OCI-LY3 (cell line): ENCODE measurements at regions not wholly inside any gene's neighbourhood (a gene's known extent, or its start where the extent isn't known, plus 50 kb on each side); places are given as distances from the start of the nearest gene placed in this dataset.
A peak's percentile ranks its signal among the peaks of the same experiment; 100 is the strongest.

Experiments used
- H2AFZ ChIP-seq: fragments of 200-600, 300-600 bp; shearing (Covaris generic); 2 replicates; pipeline ENCODE4 v1.6.0; 2014; ENCODE audit warnings: antibody characterized with exemption, low read depth, low read length
- H3K27ac ChIP-seq: fragments of 200-600, 300-600 bp; sonication (generic); 2 replicates; pipeline ENCODE4 v1.5.1; 2014; ENCODE audit warnings: mild to moderate bottlenecking, low read length, moderate library complexity, mixed read lengths
- H3K27me3 ChIP-seq: fragments of 200-600, 300-600 bp; sonication (generic); 2 replicates; pipeline ENCODE4 v1.6.1; 2014; ENCODE audit warnings: low read depth, low read length, mixed read lengths
- H3K36me3 ChIP-seq: fragments of 200-600, 300-600 bp; sonication (generic); replicated peaks from 2 replicates; pipeline ENCODE3; 2014; ENCODE audit warnings: low read depth, low read length, mixed read lengths
- H3K4me1 ChIP-seq: fragments of 300-600, 200-600 bp; sonication (generic); 2 replicates; pipeline ENCODE4 v1.6.1; 2014; ENCODE audit warnings: low read length, mixed read lengths
- H3K4me2 ChIP-seq: fragments of 200-600, 300-600 bp; sonication (generic); 2 replicates; pipeline ENCODE4 v1.6.1; 2014; ENCODE audit warnings: low read length, mixed read lengths
- H3K4me3 ChIP-seq: fragments of 300-600, 200-600 bp; sonication (generic); 2 replicates; pipeline ENCODE4 v1.5.1; 2014; ENCODE audit warnings: antibody characterized with exemption, mild to moderate bottlenecking, low read length, moderate library complexity
- H3K79me2 ChIP-seq: fragments of 300-600, 200-600 bp; shearing (Covaris generic); 2 replicates; pipeline ENCODE4 v1.6.1; 2014; ENCODE audit warnings: mild to moderate bottlenecking, low read length, mixed read lengths
- H3K9ac ChIP-seq: fragments of 300-600, 200-600 bp; shearing (Covaris generic); 2 replicates; pipeline ENCODE4 v1.6.0; 2014; ENCODE audit warnings: mild to moderate bottlenecking, low read length, moderate library complexity
- H3K9me3 ChIP-seq: fragments of 200-600, 300-600 bp; shearing (Covaris generic); 2 replicates; pipeline ENCODE4 v1.6.1; 2014; ENCODE audit warnings: low read length, mixed read lengths; ENCODE audit not compliant: insufficient read depth
- H4K20me1 ChIP-seq: fragments of 200-600, 300-600 bp; sonication (generic); 2 replicates; pipeline ENCODE4 v1.6.1; 2016; ENCODE audit warnings: low read length, mixed read lengths; ENCODE audit not compliant: insufficient read depth
- EZH2phosphoT487 ChIP-seq: fragments of 200-600 bp; shearing (Covaris generic); IDR thresholded peaks from 2 replicates; pipeline ENCODE4 v1.6.1; 2018; ENCODE audit warnings: antibody characterized with exemption, mixed run types, low read depth
- TF ChIP-seq, protein P1 (sequence below): fragments of 200-600, 300-600 bp; sonication (generic); IDR thresholded peaks from 2 replicates; pipeline ENCODE4 v1.5.1; 2014; ENCODE audit warnings: antibody characterized with exemption, low read length, low read depth

DNA sequence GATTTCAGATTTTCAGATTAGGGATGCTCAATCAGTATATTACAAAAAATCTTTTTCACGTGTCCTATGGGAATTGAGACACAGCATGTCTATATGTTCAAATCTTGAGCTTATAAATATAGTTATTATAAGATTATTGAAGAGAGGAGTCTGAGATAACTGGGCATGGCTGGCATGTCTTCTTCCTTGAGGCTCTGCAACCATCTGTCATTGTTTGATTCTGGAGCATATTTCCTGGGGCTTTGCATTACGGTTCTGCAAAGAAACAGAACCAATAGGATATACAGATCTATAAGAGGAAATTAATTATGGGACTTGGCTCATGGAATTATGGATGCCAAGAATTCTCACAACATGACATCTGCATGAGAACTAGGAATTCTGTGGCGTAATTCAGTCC, 386.1 kb downstream of the SOCS6 start:
- H3K27me3 ChIP-seq, result no peaks in the 10 kb centered on the region
- peaks cover 4% of the 10 kb centered on the region for H3K36me3 ChIP-seq
- no peak overlapping the region for H3K9ac ChIP-seq
- H3K4me2 ChIP-seq, result no peak overlapping the region
- H4K20me1 ChIP-seq, result no peaks in the 10 kb centered on the region
- no peak overlapping the region for H2AFZ ChIP-seq
- H3K79me2 ChIP-seq, result no peaks in the 10 kb centered on the region
- H3K27ac ChIP-seq, result no peak overlapping the region
- no peak overlapping the region for H3K4me3 ChIP-seq
- peaks cover 32% of the 10 kb centered on the region for H3K4me1 ChIP-seq
- H3K9me3 ChIP-seq, result peaks cover 8% of the 10 kb centered on the region
- TF ChIP-seq EZH2phosphoT487, result no peak
- TF ChIP-seq, protein P1, sequence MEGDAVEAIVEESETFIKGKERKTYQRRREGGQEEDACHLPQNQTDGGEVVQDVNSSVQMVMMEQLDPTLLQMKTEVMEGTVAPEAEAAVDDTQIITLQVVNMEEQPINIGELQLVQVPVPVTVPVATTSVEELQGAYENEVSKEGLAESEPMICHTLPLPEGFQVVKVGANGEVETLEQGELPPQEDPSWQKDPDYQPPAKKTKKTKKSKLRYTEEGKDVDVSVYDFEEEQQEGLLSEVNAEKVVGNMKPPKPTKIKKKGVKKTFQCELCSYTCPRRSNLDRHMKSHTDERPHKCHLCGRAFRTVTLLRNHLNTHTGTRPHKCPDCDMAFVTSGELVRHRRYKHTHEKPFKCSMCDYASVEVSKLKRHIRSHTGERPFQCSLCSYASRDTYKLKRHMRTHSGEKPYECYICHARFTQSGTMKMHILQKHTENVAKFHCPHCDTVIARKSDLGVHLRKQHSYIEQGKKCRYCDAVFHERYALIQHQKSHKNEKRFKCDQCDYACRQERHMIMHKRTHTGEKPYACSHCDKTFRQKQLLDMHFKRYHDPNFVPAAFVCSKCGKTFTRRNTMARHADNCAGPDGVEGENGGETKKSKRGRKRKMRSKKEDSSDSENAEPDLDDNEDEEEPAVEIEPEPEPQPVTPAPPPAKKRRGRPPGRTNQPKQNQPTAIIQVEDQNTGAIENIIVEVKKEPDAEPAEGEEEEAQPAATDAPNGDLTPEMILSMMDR, result no peak

DNA sequence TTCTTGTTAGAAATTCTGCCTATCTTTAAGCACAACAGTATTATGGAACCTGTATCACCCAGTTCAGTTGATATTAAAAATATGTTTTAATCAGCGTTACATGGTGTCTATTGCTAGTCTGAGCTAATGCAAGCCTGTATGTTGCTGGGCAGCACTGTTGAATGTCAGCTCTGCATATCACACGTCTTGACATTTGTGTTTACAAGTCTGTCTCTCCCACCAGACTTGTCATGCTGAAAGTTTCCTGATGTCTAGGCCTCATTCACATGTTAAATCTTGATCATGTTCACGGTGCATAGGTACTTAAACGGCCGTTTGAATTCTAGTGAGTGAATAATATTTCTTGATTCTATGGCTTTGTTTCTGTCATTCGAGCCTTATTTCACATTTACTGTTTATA, 385.0 kb downstream of the SOCS6 start:
- Histone ChIP-seq H3K36me3 (peaks cover 8% of the 10 kb centered on the region), H4K20me1 (no peaks in the 10 kb centered on the region), H2AFZ (no peak overlapping the region), H3K27ac (no peak overlapping the region), H3K9ac (no peak overlapping the region), H3K27me3 (no peaks in the 10 kb centered on the region), H3K79me2 (no peaks in the 10 kb centered on the region), H3K9me3 (peaks cover 16% of the 10 kb centered on the region), H3K4me2 (no peak overlapping the region), H3K4me1 (peaks cover 28% of the 10 kb centered on the region), H3K4me3 (no peak overlapping the region)
- TF ChIP-seq, protein P1, result no peak
- TF ChIP-seq EZH2phosphoT487, result no peak

DNA sequence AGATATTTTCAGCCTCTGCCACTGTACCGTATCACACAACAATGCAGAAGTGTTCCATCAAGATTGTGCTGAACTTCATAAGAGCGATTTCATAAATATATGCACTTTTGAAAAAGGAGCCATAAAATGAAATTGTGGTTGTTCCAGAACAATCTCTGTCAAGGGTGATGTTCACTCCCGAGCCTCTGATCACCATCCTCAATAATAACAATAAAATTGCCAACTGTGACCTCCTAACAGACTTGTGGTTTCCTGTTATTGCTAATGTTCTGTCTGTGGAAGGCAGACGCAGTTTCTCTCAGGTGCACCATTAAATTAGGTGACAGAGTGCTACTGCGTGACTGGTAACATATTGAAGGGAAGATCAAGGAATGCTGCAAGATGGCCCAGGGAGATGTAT, 383.7 kb downstream of the SOCS6 start:
- H3K27me3 ChIP-seq, result no peaks in the 10 kb centered on the region
- no peak overlapping the region for H2AFZ ChIP-seq
- peaks cover 24% of the 10 kb centered on the region for H3K4me1 ChIP-seq
- peak overlapping the region; percentile 53 for H3K4me2 ChIP-seq
- no peak overlapping the region for H3K27ac ChIP-seq
- TF ChIP-seq EZH2phosphoT487, result no peak
- H3K9ac ChIP-seq, result no peak overlapping the region
- peak overlapping the region; percentile 28 for H3K4me3 ChIP-seq
- no peaks in the 10 kb centered on the region for H3K79me2 ChIP-seq
- peaks cover 16% of the 10 kb centered on the region for H3K9me3 ChIP-seq
- H3K36me3 ChIP-seq, result peaks cover 8% of the 10 kb centered on the region
- H4K20me1 ChIP-seq, result no peaks in the 10 kb centered on the region

DNA sequence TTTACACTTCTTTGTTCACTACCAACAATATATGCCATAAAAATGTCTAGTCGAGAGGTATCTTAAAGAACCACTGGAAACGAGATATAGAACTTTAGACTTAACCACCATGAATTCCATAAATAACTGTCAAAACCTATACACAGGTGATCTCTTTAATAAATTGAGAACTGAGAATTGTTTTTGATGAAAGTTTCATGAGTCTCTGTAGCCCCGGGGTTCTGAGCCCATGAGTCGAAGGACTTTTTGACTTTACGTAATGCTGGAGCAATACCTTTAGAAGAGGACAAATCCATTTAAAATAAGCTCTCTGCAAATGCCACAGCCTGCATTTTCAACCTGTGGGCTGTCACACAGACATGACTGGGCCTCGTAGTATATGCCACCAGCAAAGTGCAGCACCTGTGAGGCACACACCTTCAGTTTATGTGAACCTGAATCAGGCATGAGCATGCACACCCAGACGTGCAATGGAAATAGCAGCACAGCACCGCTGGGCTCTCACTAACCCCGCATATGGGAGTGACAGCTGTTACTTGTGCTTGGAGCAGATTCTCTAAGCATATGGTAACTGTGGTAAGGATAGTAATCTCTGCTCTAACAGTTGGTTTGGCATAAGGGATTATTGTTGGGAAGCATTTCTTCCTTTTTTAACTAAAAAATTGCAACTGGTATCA, 383.2 kb downstream of the SOCS6 start:
- Histone ChIP-seq H4K20me1 (no peaks in the 10 kb centered on the region), H3K9me3 (peaks cover 16% of the 10 kb centered on the region), H2AFZ (peak overlapping the region; percentile 2; the same call in 1 of the 2 replicates), H3K27ac (no peak overlapping the region), H3K4me3 (peak overlapping the region; percentile 28), H3K36me3 (peaks cover 8% of the 10 kb centered on the region), H3K27me3 (no peaks in the 10 kb centered on the region), H3K9ac (no peak overlapping the region), H3K79me2 (no peaks in the 10 kb centered on the region), H3K4me1 (peaks cover 24% of the 10 kb centered on the region), H3K4me2 (peak overlapping the region; percentile 53)
- TF ChIP-seq, protein P1, result no peak
- no peak for TF ChIP-seq EZH2phosphoT487

DNA sequence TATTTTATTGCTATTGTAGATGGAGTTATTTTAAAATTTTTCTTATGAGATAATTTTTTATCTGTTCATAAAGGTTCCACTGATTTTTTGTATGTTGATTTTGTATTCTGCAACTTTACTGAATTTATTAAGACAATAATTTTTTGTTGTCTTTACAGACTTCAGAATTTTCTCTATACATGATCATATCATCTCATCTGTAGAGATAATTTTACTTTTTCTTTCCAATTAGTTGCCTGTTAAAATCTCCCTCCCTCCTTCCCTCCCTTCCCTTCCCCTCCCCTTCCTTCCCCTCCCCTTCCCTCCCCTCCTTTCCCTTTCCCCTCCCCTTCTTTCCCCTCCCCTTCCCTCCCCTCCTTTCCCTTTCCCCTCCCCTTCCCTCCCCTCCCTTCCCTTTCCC, 378.1 kb downstream of the SOCS6 start:
- no peak for TF ChIP-seq EZH2phosphoT487
- TF ChIP-seq, protein P1, result no peak
- no peaks in the 10 kb centered on the region for H4K20me1 ChIP-seq
- H3K27ac ChIP-seq, result no peak overlapping the region
- no peak overlapping the region for H2AFZ ChIP-seq
- H3K36me3 ChIP-seq, result peaks cover 8% of the 10 kb centered on the region
- no peak overlapping the region for H3K4me2 ChIP-seq
- H3K27me3 ChIP-seq, result no peaks in the 10 kb centered on the region
- H3K9me3 ChIP-seq, result peaks cover 16% of the 10 kb centered on the region
- no peak overlapping the region for H3K4me3 ChIP-seq
- H3K4me1 ChIP-seq, result peaks cover 7% of the 10 kb centered on the region
- H3K9ac ChIP-seq, result no peak overlapping the region
- no peaks in the 10 kb centered on the region for H3K79me2 ChIP-seq
